H1 (cell line): ENCODE measurements at regions not wholly inside any gene's neighbourhood (a gene's known extent, or its start where the extent isn't known, plus 50 kb on each side); places are given as distances from the start of the nearest gene placed in this dataset.

ENCODE experiments used
- BRCA1 ChIP-seq: IDR thresholded peaks from 2 replicates; pipeline ENCODE4 v1.6.1; 2012; ENCODE audit warnings: low read depth, low read length, improper control_type of control experiment
- CHD7 ChIP-seq: fragments of 300-600 bp; sonication (generic); IDR thresholded peaks from 2 replicates; pipeline ENCODE4 v1.7.1; 2012; ENCODE audit warnings: low read length, moderate library complexity, mild to moderate bottlenecking, inconsistent platforms; ENCODE audit not compliant: insufficient replicate concordance
- EP300 ChIP-seq, 2 experiments: IDR thresholded peaks; 1 replicate in 1 of 2; 2 replicates in 1 of 2; pipeline ENCODE4 v1.6.1; 2011 to 2012; ENCODE audit warnings: low read depth in 2 of 2, low read length in 2 of 2, mild to moderate bottlenecking in 2 of 2, borderline replicate concordance in 1 of 2, inconsistent platforms in 1 of 2, moderate library complexity in 1 of 2
- SAP30 ChIP-seq: fragments of 300-600 bp; sonication (generic); IDR thresholded peaks from 2 replicates; pipeline ENCODE4 v1.7.1; 2012; ENCODE audit warnings: low read length, moderate library complexity, mild to moderate bottlenecking, inconsistent platforms; ENCODE audit not compliant: insufficient read depth, insufficient replicate concordance

DNA sequence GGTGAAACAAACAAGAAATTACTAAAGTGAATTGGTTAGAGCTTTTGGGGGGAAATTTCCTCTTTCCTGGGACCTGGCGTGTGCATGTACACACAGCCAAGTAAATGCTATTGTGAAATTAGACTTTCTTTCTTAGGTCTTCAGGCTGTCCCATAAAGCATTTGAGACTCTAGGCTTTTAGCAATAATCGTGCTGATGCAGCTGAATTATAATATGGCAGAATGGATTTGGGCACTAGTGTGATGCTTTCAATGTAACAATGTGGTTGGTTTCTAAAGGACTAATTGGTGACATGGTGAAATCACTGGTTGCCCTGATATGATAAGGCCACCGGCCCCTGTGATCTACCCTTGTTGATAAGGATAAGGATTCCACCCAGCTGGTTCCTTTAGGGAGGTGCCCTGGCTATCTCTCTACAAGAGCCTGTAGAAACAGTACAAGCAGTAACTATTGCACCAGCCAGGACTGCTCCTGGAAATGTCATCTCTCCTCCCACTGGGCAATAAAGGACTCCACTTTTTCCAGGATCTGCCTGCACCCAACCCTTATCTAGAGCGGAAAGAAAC is 164.1 kb downstream of the TFAP2A start (continued):
- no peak for TF ChIP-seq CHD7
- TF ChIP-seq SAP30 = no peak
- no peak for TF ChIP-seq EP300 (IDR thresholded peaks at IDR 0.05; ENCODE audit: borderline replicate concordance in 1 of 2, low read depth in 2 of 2, low read length in 2 of 2)
- TF ChIP-seq BRCA1 = no peak
- TF ChIP-seq, all 59 proteins: peak for 0
